ENCODE measurements at regions not wholly inside any gene's neighbourhood (a gene's known extent, or its start where the extent isn't known, plus 50 kb on each side); places are given as distances from the start of the nearest gene placed in this dataset.

DNA sequence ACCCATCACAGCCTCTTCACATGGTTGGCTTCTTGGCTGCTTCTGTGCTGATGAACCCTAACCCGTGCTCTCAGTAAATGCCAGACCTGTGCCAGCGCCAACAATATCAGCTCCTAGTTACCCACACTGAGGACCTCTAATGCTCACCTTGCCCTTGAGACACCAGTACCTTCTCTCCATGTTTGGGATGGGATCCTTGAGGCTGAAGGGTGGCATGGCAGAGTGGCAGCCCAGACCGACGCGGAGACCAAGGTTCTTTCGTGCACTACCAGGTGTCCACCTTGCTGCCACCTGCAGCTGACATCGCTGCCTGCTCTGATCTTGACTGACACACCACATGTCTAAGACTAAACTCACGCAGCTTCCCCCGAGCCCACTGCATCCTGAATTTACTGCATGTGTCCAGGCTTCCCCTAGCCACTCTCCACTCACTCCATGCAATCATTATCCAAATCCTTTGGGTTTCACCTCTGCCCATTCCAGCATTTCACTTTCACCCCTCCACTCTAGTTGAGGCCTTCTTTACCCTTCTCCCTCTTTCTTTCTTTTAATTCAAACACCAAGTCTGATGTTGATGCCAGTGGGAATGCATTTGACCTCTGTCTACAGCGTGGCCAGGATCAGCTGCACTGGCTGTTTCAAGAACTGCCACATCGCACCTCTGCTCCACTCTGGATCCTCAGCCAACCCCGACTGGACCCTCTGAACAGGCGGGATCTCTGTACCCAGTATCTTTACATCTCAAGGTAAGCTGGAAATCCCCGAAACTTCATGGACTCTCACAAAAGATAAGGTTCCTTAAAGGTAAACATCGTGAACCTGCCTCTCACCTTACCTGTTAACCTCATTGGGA, 294.9 kb downstream of the GLRX3 start:
- no peak for TF ChIP-seq POLR2A (IDR thresholded peaks at IDR 0.05)
- TF ChIP-seq, protein P1, sequence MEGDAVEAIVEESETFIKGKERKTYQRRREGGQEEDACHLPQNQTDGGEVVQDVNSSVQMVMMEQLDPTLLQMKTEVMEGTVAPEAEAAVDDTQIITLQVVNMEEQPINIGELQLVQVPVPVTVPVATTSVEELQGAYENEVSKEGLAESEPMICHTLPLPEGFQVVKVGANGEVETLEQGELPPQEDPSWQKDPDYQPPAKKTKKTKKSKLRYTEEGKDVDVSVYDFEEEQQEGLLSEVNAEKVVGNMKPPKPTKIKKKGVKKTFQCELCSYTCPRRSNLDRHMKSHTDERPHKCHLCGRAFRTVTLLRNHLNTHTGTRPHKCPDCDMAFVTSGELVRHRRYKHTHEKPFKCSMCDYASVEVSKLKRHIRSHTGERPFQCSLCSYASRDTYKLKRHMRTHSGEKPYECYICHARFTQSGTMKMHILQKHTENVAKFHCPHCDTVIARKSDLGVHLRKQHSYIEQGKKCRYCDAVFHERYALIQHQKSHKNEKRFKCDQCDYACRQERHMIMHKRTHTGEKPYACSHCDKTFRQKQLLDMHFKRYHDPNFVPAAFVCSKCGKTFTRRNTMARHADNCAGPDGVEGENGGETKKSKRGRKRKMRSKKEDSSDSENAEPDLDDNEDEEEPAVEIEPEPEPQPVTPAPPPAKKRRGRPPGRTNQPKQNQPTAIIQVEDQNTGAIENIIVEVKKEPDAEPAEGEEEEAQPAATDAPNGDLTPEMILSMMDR (IDR thresholded peaks at IDR 0.05 in 8 of 11, conservative IDR thresholded peaks at IDR 0.05 in 3 of 11): no peak
